Suprapubic skin (tissue), 4 donors: ENCODE measurements at regions not wholly inside any gene's neighbourhood (a gene's known extent, or its start where the extent isn't known, plus 50 kb on each side); places are given as distances from the start of the nearest gene placed in this dataset.

Experiments used
- EP300 ChIP-seq: sonication (generic); formaldehyde crosslinking; IDR thresholded peaks from one replicate; pipeline ENCODE4 v1.6.1; 2017; ENCODE audit warnings: antibody characterized with exemption
- POLR2A ChIP-seq, 2 donors: fragments of 450-650 bp; IDR thresholded peaks; one replicate each; pipeline ENCODE4 v1.6.1; 2017; ENCODE audit warnings: antibody characterized with exemption in 2 of 2, mild to moderate bottlenecking in 2 of 2, moderate library complexity in 2 of 2
- POLR2AphosphoS5 ChIP-seq, 3 donors: sonication (generic); formaldehyde crosslinking; IDR thresholded peaks; one replicate each; pipeline ENCODE4 v1.6.1; 2017; ENCODE audit warnings: antibody characterized with exemption in 3 of 3
- TF ChIP-seq, protein P1 (sequence below), 2 donors: fragments of 200-600 bp in 1 of 2; fragments of 450-650 bp in 1 of 2; sonication (generic) in 1 of 2; IDR thresholded peaks; one replicate each; pipeline ENCODE4 v1.5.1; 2016 to 2019; ENCODE audit warnings: antibody characterized with exemption in 2 of 2, mild to moderate bottlenecking in 1 of 2, moderate library complexity in 1 of 2

GRCh38 chr10:62459072-62459471, 84.9 kb downstream of the ZNF365 start:
- TF ChIP-seq, protein P1, sequence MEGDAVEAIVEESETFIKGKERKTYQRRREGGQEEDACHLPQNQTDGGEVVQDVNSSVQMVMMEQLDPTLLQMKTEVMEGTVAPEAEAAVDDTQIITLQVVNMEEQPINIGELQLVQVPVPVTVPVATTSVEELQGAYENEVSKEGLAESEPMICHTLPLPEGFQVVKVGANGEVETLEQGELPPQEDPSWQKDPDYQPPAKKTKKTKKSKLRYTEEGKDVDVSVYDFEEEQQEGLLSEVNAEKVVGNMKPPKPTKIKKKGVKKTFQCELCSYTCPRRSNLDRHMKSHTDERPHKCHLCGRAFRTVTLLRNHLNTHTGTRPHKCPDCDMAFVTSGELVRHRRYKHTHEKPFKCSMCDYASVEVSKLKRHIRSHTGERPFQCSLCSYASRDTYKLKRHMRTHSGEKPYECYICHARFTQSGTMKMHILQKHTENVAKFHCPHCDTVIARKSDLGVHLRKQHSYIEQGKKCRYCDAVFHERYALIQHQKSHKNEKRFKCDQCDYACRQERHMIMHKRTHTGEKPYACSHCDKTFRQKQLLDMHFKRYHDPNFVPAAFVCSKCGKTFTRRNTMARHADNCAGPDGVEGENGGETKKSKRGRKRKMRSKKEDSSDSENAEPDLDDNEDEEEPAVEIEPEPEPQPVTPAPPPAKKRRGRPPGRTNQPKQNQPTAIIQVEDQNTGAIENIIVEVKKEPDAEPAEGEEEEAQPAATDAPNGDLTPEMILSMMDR (IDR thresholded peaks at IDR 0.05): no peak
- TF ChIP-seq POLR2A (IDR thresholded peaks at IDR 0.05): no peak
- no peak for TF ChIP-seq POLR2AphosphoS5 (IDR thresholded peaks at IDR 0.05)
- TF ChIP-seq EP300: no peak
